DND-41 (cell line): ENCODE measurements at regions not wholly inside any gene's neighbourhood (a gene's known extent, or its start where the extent isn't known, plus 50 kb on each side); places are given as distances from the start of the nearest gene placed in this dataset.

Experiments
- CTCF ChIP-seq: IDR thresholded peaks from 2 replicates; pipeline ENCODE4 v1.5.1; 2012; ENCODE audit warnings: borderline replicate concordance, low read length, moderate library complexity, mild to moderate bottlenecking; ENCODE audit not compliant: poor library complexity, severe bottlenecking; ENCODE audit errors: extremely low read depth
- EZH2 ChIP-seq: IDR thresholded peaks from 3 replicates; pipeline ENCODE4 v1.6.1; 2012; ENCODE audit warnings: borderline replicate concordance, low read depth, mild to moderate bottlenecking, moderate library complexity, low read length, inconsistent platforms; ENCODE audit not compliant: severe bottlenecking

GRCh38 chr12:59320112-59320511 is 275.7 kb upstream of the SLC16A7 start:
- TF ChIP-seq CTCF: no peak
- TF ChIP-seq EZH2: no peak
